ENCODE measurements at regions not wholly inside any gene's neighbourhood (a gene's known extent, or its start where the extent isn't known, plus 50 kb on each side); places are given as distances from the start of the nearest gene placed in this dataset.

- H3K9me3 ChIP-seq = no peaks in the 10 kb centered on the region
- H3K27me3 ChIP-seq (replicated peaks in 1 of 7) = peaks cover 0 to 71% (median 0%) of the 10 kb centered on the region in 7 donors
- no peak overlapping the region for H3K4me3 ChIP-seq
- H3K4me1 ChIP-seq = no peaks in the 10 kb centered on the region
- no peak for TF ChIP-seq POLR2AphosphoS5 (IDR thresholded peaks at IDR 0.05)
- intact Hi-C loops (cut with DNase I; ENCODE audit: low total_unique reads) = no loop called here
- WGBS, 5 donors = 71 to 94% (median 84%) methylated on average over 7 of the region's 7 CpGs
- H3K36me3 ChIP-seq = no peaks in the 10 kb centered on the region
- no peak overlapping the region for H3K27ac ChIP-seq
- DNase-seq = no peak
Observed at GRCh38 chr22:49028111-49028510, 799.6 kb downstream of the BRD1 start.

DNA sequence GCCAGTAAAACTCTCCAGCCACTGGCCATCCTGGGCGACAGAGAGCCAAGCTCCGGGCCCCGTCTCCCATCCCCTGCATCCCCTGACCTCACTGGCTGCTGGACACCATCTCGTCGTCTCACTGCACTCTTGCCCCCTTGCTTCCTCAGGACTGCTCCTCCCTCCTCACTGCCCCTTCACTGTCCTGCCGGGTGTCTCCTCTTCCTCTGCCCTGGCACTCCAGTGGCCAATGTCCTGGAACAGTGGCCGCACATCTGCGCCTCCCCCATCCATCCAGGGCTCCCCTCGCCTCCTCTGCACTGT lies 800.4 kb downstream of the BRD1 start:
- Histone ChIP-seq H3K36me3 (no peaks in the 10 kb centered on the region), H3K4me3 (no peak overlapping the region), H3K9me3 (no peaks in the 10 kb centered on the region), H3K27me3 (replicated peaks in 1 of 7) (peaks cover 0 to 63% (median 0%) of the 10 kb centered on the region in 7 donors), H3K4me1 (no peaks in the 10 kb centered on the region), H3K27ac (no peak overlapping the region)
- intact Hi-C loops (cut with DNase I; ENCODE audit: low total_unique reads) = no loop called here
- WGBS, 5 donors = 69 to 83% (median 72%) methylated on average over 9 of the region's 9 CpGs
- DNase-seq = no peak
- no peak for TF ChIP-seq POLR2A (IDR thresholded peaks at IDR 0.05)
- TF ChIP-seq POLR2AphosphoS5 (IDR thresholded peaks at IDR 0.05) = no peak
- no peak for TF ChIP-seq CTCF (IDR thresholded peaks at IDR 0.05 in 8 of 11, conservative IDR thresholded peaks at IDR 0.05 in 3 of 11)

DNA sequence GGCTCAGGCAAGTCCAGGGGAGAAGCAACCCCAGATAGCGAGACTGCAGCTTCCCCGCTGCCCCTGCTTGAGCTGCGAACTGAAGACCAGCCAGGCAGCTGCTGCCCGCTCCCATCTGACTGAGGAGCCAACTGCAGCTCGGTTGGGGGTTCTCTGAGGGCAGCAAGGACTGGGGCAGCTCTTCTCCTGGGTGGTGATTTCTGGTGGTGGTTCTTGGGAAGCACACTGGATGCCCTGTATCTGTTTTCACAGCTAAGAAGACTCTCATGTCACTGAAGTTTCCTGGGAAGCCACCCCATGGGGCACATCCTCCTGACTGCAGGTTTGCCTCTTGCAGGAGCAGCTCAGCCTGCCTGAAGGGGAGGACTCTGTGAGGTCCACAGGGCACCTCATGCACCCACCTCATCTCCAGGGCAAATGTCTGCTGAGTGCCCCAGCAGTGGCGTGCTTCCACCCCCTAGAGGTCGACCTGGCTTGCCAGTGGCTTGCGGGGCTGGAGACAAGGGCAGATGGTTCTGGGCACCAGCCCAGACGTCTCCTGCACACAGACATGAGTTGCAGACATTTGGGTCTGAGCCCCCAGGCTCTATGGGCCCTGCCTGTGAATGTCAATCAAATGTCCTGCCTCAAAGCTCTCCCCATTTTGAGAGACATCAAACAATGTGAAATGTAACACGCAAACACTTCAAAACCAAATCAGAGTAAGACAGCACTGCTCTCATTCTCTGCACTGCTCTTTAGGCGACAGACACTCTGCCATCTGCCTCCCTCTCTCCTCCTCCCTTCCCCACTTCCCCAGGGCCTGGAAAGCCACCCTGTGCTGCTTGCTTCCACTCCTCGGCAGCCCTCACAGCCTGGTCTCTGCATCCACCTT lies 800.9 kb downstream of the BRD1 start:
- Histone ChIP-seq H3K27ac (no peak overlapping the region), H3K9me3 (no peaks in the 10 kb centered on the region), H3K4me1 (no peaks in the 10 kb centered on the region), H3K36me3 (no peaks in the 10 kb centered on the region), H3K4me3 (no peak overlapping the region), H3K27me3 (replicated peaks in 1 of 7) (peaks cover 0 to 57% (median 0%) of the 10 kb centered on the region in 7 donors)
- TF ChIP-seq CTCF (IDR thresholded peaks at IDR 0.05 in 8 of 11, conservative IDR thresholded peaks at IDR 0.05 in 3 of 11) = no peak
- TF ChIP-seq POLR2AphosphoS5 (IDR thresholded peaks at IDR 0.05) = no peak
- no peak for TF ChIP-seq POLR2A (IDR thresholded peaks at IDR 0.05)
- DNase-seq = peak; percentile 42
- intact Hi-C loops (cut with DNase I; ENCODE audit: low total_unique reads) = no loop called here
- 56 to 70% (median 65%) methylated on average over 12 of the region's 12 CpGs for WGBS, 5 donors

- intact Hi-C loops (cut with DNase I; ENCODE audit: low total_unique reads) = no loop called here
- H3K36me3 ChIP-seq = no peaks in the 10 kb centered on the region
- H3K9me3 ChIP-seq = no peaks in the 10 kb centered on the region
- TF ChIP-seq POLR2A (IDR thresholded peaks at IDR 0.05) = no peak
- peaks cover 0 to 52% (median 0%) of the 10 kb centered on the region in 7 donors for H3K27me3 ChIP-seq (replicated peaks in 1 of 7)
- no peaks in the 10 kb centered on the region for H3K4me1 ChIP-seq
- H3K4me3 ChIP-seq = no peak overlapping the region
- DNase-seq = peak; percentile 48
- no peak overlapping the region for H3K27ac ChIP-seq
- 75 to 89% (median 86%) methylated on average over 13 to 17 of the region's 17 CpGs for WGBS, 5 donors
Observed at GRCh38 chr22:49025791-49026493, 801.7 kb downstream of the BRD1 start.

- intact Hi-C loops (cut with DNase I; ENCODE audit: low total_unique reads) = no loop called here
- H3K4me1 ChIP-seq = no peaks in the 10 kb centered on the region
- 73 to 81% (median 77%) methylated on average over 8 to 17 of the region's 17 CpGs for WGBS, 5 donors
Observed at GRCh38 chr22:49024775-49025440, 802.8 kb downstream of the BRD1 start.

More at GRCh38 chr22:49024775-49025440, 802.8 kb downstream of the BRD1 start:
- Histone ChIP-seq H3K36me3 (no peaks in the 10 kb centered on the region), H3K27ac (no peak overlapping the region), H3K9me3 (no peaks in the 10 kb centered on the region), H3K27me3 (replicated peaks in 1 of 7) (peaks cover 0 to 52% (median 0%) of the 10 kb centered on the region in 7 donors), H3K4me3 (no peak overlapping the region)
- peak; percentile 48 for DNase-seq
- TF ChIP-seq POLR2AphosphoS5 (IDR thresholded peaks at IDR 0.05) (no peak), CTCF (IDR thresholded peaks at IDR 0.05 in 8 of 11, conservative IDR thresholded peaks at IDR 0.05 in 3 of 11) (no peak), POLR2A (IDR thresholded peaks at IDR 0.05) (no peak)

Data from spleen (tissue), 11 donors.